Mammary epithelial cell (primary cell): ENCODE measurements at regions not wholly inside any gene's neighbourhood (a gene's known extent, or its start where the extent isn't known, plus 50 kb on each side); places are given as distances from the start of the nearest gene placed in this dataset.

ENCODE experiments used
- EZH2 ChIP-seq: IDR thresholded peaks from 2 replicates; pipeline ENCODE4 v1.6.1; 2012; ENCODE audit warnings: low read length, inconsistent platforms, borderline replicate concordance
- TF ChIP-seq, protein P1 (sequence below), 2 donors: IDR thresholded peaks in 1 of 2; conservative IDR thresholded peaks in 1 of 2; 2 replicates each; pipeline ENCODE4 v1.5.1; 2011 to 2012; ENCODE audit warnings: inconsistent platforms in 2 of 2, low read length in 2 of 2, mild to moderate bottlenecking in 2 of 2, control low read depth in 1 of 2, low read depth in 1 of 2; ENCODE audit not compliant: insufficient read depth in 1 of 2; ENCODE audit errors: extremely low read depth in 1 of 2

- TF ChIP-seq, protein P1, sequence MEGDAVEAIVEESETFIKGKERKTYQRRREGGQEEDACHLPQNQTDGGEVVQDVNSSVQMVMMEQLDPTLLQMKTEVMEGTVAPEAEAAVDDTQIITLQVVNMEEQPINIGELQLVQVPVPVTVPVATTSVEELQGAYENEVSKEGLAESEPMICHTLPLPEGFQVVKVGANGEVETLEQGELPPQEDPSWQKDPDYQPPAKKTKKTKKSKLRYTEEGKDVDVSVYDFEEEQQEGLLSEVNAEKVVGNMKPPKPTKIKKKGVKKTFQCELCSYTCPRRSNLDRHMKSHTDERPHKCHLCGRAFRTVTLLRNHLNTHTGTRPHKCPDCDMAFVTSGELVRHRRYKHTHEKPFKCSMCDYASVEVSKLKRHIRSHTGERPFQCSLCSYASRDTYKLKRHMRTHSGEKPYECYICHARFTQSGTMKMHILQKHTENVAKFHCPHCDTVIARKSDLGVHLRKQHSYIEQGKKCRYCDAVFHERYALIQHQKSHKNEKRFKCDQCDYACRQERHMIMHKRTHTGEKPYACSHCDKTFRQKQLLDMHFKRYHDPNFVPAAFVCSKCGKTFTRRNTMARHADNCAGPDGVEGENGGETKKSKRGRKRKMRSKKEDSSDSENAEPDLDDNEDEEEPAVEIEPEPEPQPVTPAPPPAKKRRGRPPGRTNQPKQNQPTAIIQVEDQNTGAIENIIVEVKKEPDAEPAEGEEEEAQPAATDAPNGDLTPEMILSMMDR (conservative IDR thresholded peaks at IDR 0.05 in 1 of 2, IDR thresholded peaks at IDR 0.05 in 1 of 2; ENCODE audit: extremely low read depth in 1 of 2, insufficient read depth in 1 of 2, low read depth in 1 of 2, low read length in 2 of 2): no peak
- no peak for TF ChIP-seq EZH2
These were observed 995.3 kb downstream of the OTOL1 start for GRCh38 chr3:162491952-162492351.
